ENCODE measurements at regions not wholly inside any gene's neighbourhood (a gene's known extent, or its start where the extent isn't known, plus 50 kb on each side); places are given as distances from the start of the nearest gene placed in this dataset.
"Not testable (repeated sequence)": the region's sequence is repeated elsewhere in the genome, so short reads cannot be mapped to it uniquely, and the experiment has no call there.

- H3K36me3 Mint-ChIP-seq, result no peaks in the 10 kb centered on the region
- no peak overlapping the region for H3K4me3 Mint-ChIP-seq
- H3K4me1 Mint-ChIP-seq (ENCODE audit: low read depth), result no peaks in the 10 kb centered on the region
- no peak for DNase-seq
- ChIA-PET POLR2A (no interaction called here), CTCF (no interaction called here)
- no peak overlapping the region for H3K27ac Mint-ChIP-seq
- peaks cover 1% of the 10 kb centered on the region for H3K27me3 Mint-ChIP-seq
- intact Hi-C loops (cut with micrococcal nuclease), result no loop called here
- H3K9me3 Mint-ChIP-seq, result peaks cover 3% of the 10 kb centered on the region
These were observed 591.3 kb upstream of the AMELY start for GRCh38 chrY:7502896-7503295.

GRCh38 chrY:7501236-7501635 is 589.7 kb upstream of the AMELY start:
- intact Hi-C loops (cut with micrococcal nuclease), result no loop called here
- Mint-ChIP-seq H3K27me3 (peaks cover 5% of the 10 kb centered on the region), H3K9me3 (peaks cover 3% of the 10 kb centered on the region), H3K4me1 (ENCODE audit: low read depth) (no peaks in the 10 kb centered on the region), H3K27ac (no peak overlapping the region), H3K4me3 (no peak overlapping the region), H3K36me3 (no peaks in the 10 kb centered on the region)
- ChIA-PET CTCF (no interaction called here), POLR2A (no interaction called here)
- no peak for DNase-seq

DNA sequence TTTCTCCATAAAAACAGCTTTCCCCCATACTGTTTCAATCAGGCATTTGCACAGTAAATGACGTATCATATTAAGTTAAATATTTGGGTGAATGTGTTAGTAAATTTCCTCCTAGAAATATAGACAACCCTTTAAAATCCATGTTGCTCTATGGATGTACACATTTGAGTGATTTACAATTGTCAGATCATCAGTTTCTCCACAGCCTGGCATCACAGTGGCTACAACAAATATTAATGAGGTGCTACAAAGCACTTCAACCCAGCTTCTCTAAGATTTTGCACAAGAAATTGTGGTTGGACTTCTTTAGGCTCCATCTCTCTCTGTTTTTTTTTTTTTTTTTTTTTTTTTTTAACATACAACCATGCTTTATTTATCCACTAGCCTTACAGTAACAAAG is 584.4 kb upstream of the AMELY start:
- Mint-ChIP-seq H3K27me3 (peaks cover 4% of the 10 kb centered on the region), H3K27ac (no peak overlapping the region), H3K4me3 (no peak overlapping the region), H3K4me1 (ENCODE audit: low read depth) (no peaks in the 10 kb centered on the region), H3K36me3 (no peaks in the 10 kb centered on the region), H3K9me3 (no peaks in the 10 kb centered on the region)
- ChIA-PET POLR2A (no interaction called here), CTCF (no interaction called here)
- no peak for DNase-seq
- intact Hi-C loops (cut with micrococcal nuclease), result no loop called here

- H3K36me3 Mint-ChIP-seq; H3K4me3 Mint-ChIP-seq; intact Hi-C loops (cut with micrococcal nuclease); DNase-seq; POLR2A ChIA-PET; CTCF ChIA-PET; H3K9me3 Mint-ChIP-seq; H3K27ac Mint-ChIP-seq; H3K4me1 Mint-ChIP-seq (ENCODE audit: low read depth); H3K27me3 Mint-ChIP-seq: not testable (repeated sequence)
These were observed 573.1 kb upstream of the AMELY start for GRCh38 chrY:7484455-7485285.

DNA sequence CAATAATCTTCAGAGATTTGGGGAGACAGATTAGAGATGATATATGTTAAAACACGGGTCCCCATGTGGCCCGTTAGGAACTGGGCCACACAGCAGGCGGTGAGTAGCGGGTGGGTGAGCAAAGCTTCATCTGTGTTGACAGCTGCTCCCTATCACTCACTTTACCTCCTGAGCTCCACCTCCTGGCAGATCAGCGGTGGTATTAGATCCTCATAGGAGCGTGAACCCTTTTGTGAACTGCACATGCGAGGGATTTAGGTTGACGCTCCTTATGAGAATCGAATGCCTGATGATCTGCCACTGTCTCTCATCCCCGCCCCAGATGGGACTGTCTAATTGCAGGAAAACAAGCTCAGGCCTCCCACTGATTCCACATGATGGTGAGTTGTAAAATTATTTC is 560.4 kb upstream of the AMELY start:
- intact Hi-C loops (cut with micrococcal nuclease), result no loop called here
- Mint-ChIP-seq H3K27me3 (no peaks in the 10 kb centered on the region), H3K4me1 (ENCODE audit: low read depth) (peaks cover 18% of the 10 kb centered on the region)

GRCh38 chrY:7470037-7470436 is 558.5 kb upstream of the AMELY start:
- H3K27ac Mint-ChIP-seq, result no peak overlapping the region
- ChIA-PET POLR2A (no interaction called here), CTCF (no interaction called here)
- H3K9me3 Mint-ChIP-seq, result no peaks in the 10 kb centered on the region
- DNase-seq, result no peak
- H3K4me3 Mint-ChIP-seq, result no peak overlapping the region
- H3K27me3 Mint-ChIP-seq, result no peaks in the 10 kb centered on the region
- H3K36me3 Mint-ChIP-seq, result peaks cover under 1% of the 10 kb centered on the region
- peaks cover 26% of the 10 kb centered on the region for H3K4me1 Mint-ChIP-seq (ENCODE audit: low read depth)
- intact Hi-C loops (cut with micrococcal nuclease), result no loop called here

More for the DNA sequence above, 560.4 kb upstream of the AMELY start:
- ChIA-PET CTCF (no interaction called here), POLR2A (no interaction called here)
- Mint-ChIP-seq H3K4me3 (no peak overlapping the region), H3K9me3 (no peaks in the 10 kb centered on the region), H3K27ac (no peak overlapping the region), H3K36me3 (peaks cover 2% of the 10 kb centered on the region)
- DNase-seq, result no peak

DNA sequence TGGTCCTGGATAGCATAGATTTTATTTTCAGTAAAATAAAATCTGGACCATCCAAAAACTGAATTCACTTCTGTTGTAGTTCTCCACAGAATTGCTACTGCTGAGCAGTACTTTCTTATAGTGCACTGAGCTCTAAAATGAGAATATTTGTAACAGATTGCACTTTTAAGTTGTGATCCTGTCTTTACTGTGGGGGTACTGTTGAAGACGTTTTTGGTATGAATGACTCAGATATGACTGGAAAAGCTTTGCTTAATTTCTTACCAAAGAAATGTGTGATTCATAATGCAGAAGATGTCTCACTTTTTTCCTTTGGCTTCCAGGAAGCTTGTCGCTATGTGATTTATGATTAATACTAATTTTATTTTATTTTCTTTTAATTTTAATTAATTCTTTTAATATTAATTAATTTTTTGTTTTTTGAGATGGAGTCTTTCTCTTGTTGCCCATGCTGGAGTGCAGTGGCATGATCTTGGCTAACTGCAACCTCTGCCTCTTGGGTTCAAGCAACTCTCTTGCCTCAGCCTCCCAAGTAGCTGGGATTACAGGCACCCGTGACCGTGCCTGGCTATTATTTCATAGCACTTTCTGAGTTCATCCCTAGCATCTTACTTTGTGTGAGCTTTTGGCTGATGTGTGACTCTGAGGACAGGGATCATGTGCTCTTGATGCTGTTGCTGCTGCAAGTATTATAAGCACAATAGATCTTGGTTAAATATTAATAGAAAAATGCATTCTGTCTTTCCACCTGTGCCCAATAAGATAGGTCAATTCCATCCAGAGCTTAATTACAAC is 557.6 kb upstream of the AMELY start:
- intact Hi-C loops (cut with micrococcal nuclease), result loop anchor here (5.0 kb wide), 1 partner anchor 348 kb away; no protein-coding TSS in a partner anchor
- Mint-ChIP-seq H3K4me1 (ENCODE audit: low read depth) (peaks cover 28% of the 10 kb centered on the region), H3K27ac (peak overlapping the region; percentile 84), H3K36me3 (no peaks in the 10 kb centered on the region), H3K9me3 (no peaks in the 10 kb centered on the region), H3K4me3 (no peak overlapping the region), H3K27me3 (no peaks in the 10 kb centered on the region)
- DNase-seq, result no peak
- ChIA-PET CTCF (no interaction called here), POLR2A (interaction anchor here (0.6 kb wide), 1 partner anchor 97 kb away, joined by 3 read pairs; no protein-coding TSS in a partner anchor)

- Mint-ChIP-seq H3K9me3 (no peaks in the 10 kb centered on the region), H3K36me3 (no peaks in the 10 kb centered on the region), H3K4me3 (peak overlapping the region; percentile 16), H3K27ac (peak overlapping the region; percentile 84), H3K27me3 (no peaks in the 10 kb centered on the region), H3K4me1 (ENCODE audit: low read depth) (peaks cover 36% of the 10 kb centered on the region)
- CTCF ChIA-PET, result interaction anchor here (0.7 kb wide), 1 partner anchor 185 kb away, joined by 3 read pairs; no protein-coding TSS in a partner anchor
- POLR2A ChIA-PET, result no interaction called here
- DNase-seq, result no peak
- intact Hi-C loops (cut with micrococcal nuclease), result loop anchor here (5.0 kb wide), 1 partner anchor 349 kb away; no protein-coding TSS in a partner anchor
These were observed 556.4 kb upstream of the AMELY start for GRCh38 chrY:7467796-7468520.

- Mint-ChIP-seq H3K4me1 (ENCODE audit: low read depth) (peaks cover 36% of the 10 kb centered on the region), H3K4me3 (no peak overlapping the region), H3K27me3 (peaks cover 1% of the 10 kb centered on the region), H3K27ac (peak overlapping the region; percentile 91), H3K36me3 (no peaks in the 10 kb centered on the region), H3K9me3 (no peaks in the 10 kb centered on the region)
- intact Hi-C loops (cut with micrococcal nuclease), result loop anchor here (2.0 to 5.0 kb wide), 3 partner anchors 82 to 352 kb away; no protein-coding TSS in a partner anchor
- DNase-seq, result peak; percentile 66
- POLR2A ChIA-PET, result no interaction called here
- CTCF ChIA-PET, result no interaction called here
These were observed 553.7 kb upstream of the AMELY start for GRCh38 chrY:7465185-7465621.

DNA sequence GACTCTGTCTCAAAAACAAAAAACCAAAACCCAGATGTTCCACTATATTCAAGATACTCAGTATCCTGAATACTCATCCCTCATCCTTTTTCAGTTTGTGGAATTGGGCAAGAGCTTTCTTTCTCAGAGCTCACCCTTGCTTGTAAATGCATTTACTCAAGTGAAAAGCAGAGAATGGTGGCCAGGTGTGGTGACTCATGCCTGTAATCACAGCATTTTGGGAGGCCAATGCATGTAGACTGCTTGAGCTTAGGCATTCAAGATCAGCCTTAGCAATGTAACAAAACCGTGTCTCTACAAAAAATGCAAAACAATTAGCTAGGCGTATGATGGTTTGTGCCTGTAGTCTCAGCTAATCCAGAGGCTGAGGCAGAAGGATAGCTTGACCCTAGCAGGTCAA is 553.2 kb upstream of the AMELY start:
- Mint-ChIP-seq H3K27ac (peak overlapping the region; percentile 91), H3K4me3 (no peak overlapping the region), H3K9me3 (no peaks in the 10 kb centered on the region), H3K36me3 (no peaks in the 10 kb centered on the region), H3K27me3 (peaks cover 3% of the 10 kb centered on the region), H3K4me1 (ENCODE audit: low read depth) (peaks cover 36% of the 10 kb centered on the region)
- ChIA-PET POLR2A (no interaction called here), CTCF (no interaction called here)
- intact Hi-C loops (cut with micrococcal nuclease), result loop anchor here (2.0 to 5.0 kb wide), 3 partner anchors 82 to 353 kb away; no protein-coding TSS in a partner anchor
- DNase-seq, result peak; percentile 34

- POLR2A ChIA-PET, result no interaction called here
- Mint-ChIP-seq H3K4me1 (ENCODE audit: low read depth) (peaks cover 33% of the 10 kb centered on the region), H3K4me3 (no peak overlapping the region), H3K27ac (peak overlapping the region; percentile 67), H3K9me3 (no peaks in the 10 kb centered on the region), H3K27me3 (peaks cover 5% of the 10 kb centered on the region), H3K36me3 (no peaks in the 10 kb centered on the region)
- CTCF ChIA-PET, result no interaction called here
- intact Hi-C loops (cut with micrococcal nuclease), result loop anchor here (2.0 kb wide), 2 partner anchors 81 to 137 kb away; no protein-coding TSS in a partner anchor
- DNase-seq, result no peak
These were observed 552.2 kb upstream of the AMELY start for GRCh38 chrY:7463711-7464110.

DNA sequence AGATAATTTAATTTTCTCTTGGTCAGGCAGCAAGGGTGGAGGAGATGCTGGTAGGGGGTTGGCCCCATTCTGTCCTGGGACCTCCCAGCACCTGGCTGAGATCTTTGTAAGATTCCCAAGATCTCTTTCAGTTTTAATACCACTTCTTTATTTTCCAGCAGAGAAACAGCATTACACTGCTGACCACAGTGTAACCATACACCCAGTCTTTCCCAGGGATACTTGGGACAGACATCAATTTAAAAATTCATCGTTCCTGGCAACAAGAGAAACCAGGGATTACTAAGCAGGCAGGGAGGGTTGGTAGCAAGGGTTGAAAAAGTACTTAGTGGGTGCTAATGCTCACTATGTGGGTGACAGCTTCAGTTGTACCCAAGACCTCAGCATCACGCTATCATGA is 551.6 kb upstream of the AMELY start:
- ChIA-PET POLR2A (no interaction called here), CTCF (no interaction called here)
- H3K4me1 Mint-ChIP-seq (ENCODE audit: low read depth), result peaks cover 28% of the 10 kb centered on the region
- H3K9me3 Mint-ChIP-seq, result no peaks in the 10 kb centered on the region
- no peak for DNase-seq
- no peaks in the 10 kb centered on the region for H3K36me3 Mint-ChIP-seq
- H3K27ac Mint-ChIP-seq, result no peak overlapping the region
- H3K4me3 Mint-ChIP-seq, result no peak overlapping the region
- peaks cover 5% of the 10 kb centered on the region for H3K27me3 Mint-ChIP-seq
- intact Hi-C loops (cut with micrococcal nuclease), result no loop called here

All from activated CD4-positive, alpha-beta memory T cell treated with anti-CD3 and anti-CD28 coated beads for 36 hours (primary cell).